ENCODE measurements at regions not wholly inside any gene's neighbourhood (a gene's known extent, or its start where the extent isn't known, plus 50 kb on each side); places are given as distances from the start of the nearest gene placed in this dataset.

- no peak for FAIRE-seq
- DNase-seq (ENCODE audit: insufficient read length, low spot score), result no peak
These were observed 189.6 kb upstream of the LNX1 start for GRCh38 chr4:53780736-53781400.

GRCh38 chr4:53779025-53779424 lies 187.7 kb upstream of the LNX1 start:
- no peak for FAIRE-seq
- no peak for DNase-seq (ENCODE audit: insufficient read length, low spot score)

DNA sequence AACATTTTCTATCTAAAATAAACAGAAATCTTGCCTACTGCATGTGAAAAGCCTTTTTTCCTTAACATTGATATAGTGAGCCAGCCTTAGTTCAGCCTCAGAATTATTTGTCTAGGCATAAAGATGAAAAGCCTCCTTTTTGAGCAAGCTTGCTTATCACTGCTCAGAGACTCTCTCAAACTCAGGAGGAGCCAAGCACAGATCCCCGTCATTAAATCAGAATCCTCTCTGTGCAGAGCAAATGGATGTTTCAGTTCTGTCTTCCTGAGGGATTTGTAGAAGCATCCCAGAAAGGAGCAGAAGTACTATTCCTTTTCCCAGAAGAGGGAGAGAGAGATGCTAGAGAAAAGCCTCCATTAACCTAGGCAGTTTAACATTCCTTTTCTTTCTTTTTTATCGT lies 186.9 kb upstream of the LNX1 start:
- DNase-seq (ENCODE audit: insufficient read length, low spot score) (no peak), FAIRE-seq (no peak)

- no peak for FAIRE-seq
- DNase-seq (ENCODE audit: insufficient read length, low spot score), result peak; percentile 18
These were observed 186.1 kb upstream of the LNX1 start for GRCh38 chr4:53777244-53777984.

GRCh38 chr4:53776141-53776540 lies 184.9 kb upstream of the LNX1 start:
- DNase-seq (ENCODE audit: insufficient read length, low spot score), result no peak
- no peak for FAIRE-seq

GRCh38 chr4:53775381-53775780 lies 184.1 kb upstream of the LNX1 start:
- DNase-seq (ENCODE audit: insufficient read length, low spot score) (no peak), FAIRE-seq (no peak)

DNA sequence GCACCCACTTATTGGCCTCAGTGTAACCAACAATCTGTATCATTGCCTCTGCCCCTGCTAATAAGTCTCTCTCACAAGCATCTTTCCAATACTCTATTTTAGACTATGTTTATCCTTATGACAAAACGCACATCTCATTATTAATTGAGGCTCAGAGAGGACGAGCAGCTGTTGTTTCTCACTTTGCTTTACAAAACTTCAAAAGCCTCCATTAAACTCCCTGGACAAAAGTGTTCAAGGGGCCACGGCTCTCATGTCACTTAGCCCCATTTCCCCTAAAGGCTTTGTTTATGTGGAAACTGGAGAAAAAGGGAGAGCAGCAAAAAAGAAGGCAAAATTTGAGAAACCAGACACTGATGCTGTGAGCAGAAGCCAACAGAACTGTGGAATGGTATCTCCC lies 180.0 kb upstream of the LNX1 start:
- FAIRE-seq, result no peak
- no peak for DNase-seq (ENCODE audit: insufficient read length, low spot score)

DNA sequence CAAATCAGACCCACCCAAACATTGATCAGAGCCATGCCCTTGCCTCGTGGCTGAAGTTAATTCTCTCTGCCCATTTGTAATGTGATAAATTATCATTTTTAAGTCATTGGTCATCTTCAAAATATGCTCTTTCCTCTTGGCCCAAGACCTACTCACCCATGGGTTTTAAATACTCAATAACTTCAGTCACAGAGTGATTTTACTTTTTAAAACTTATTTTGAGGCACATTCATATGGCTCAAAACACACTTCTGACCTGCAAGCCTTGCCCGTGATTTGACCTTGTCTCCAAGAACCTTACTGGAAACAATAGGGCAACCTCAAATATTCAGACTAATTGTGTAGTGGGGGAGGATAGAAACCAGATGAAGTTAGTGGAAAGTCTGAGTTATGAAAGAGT lies 176.2 kb upstream of the LNX1 start:
- DNase-seq (ENCODE audit: insufficient read length, low spot score) (peak; percentile 14), FAIRE-seq (no peak)

DNA sequence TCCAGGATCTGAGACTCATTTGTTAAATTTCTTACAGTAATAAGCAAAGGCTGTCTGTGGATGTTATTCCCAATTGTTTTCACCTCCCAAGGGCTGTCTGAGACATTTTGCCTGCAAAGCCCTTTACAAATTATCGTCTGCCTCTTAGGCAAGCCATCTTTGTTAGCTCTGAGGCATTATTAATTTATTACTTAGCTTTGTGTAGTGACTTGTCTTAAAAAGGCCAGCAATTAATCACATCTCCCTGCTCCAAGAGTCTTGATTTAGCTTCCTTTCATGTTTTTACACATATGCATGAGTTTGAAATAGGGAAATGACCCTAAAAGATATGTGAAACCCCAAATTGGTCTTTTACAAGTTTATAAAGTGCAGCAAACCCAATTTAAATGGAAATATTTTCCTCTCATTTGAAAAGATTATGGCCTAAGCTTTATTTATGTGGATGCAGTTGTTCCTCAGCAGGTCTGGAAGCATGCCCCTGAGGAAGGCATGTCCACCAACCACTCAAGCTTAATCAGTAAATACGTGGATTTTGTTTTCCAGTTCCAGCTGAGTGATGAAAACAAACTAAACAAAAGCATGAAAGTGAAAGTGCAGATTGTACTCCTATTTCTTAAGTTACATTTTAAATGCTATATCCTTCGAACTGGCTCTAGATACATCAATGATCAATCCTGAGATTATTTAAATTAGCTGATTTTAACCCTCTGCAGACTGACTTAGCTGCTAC lies 173.6 kb upstream of the LNX1 start:
- DNase-seq (ENCODE audit: insufficient read length, low spot score), result no peak
- no peak for FAIRE-seq

GRCh38 chr4:53763813-53764597 lies 172.7 kb upstream of the LNX1 start:
- peak; percentile 32 for DNase-seq (ENCODE audit: insufficient read length, low spot score)
- no peak for FAIRE-seq

GRCh38 chr4:53755656-53756055 lies 164.4 kb upstream of the LNX1 start:
- no peak for DNase-seq (ENCODE audit: insufficient read length, low spot score)

GRCh38 chr4:53752124-53752523 lies 160.8 kb upstream of the LNX1 start:
- DNase-seq (ENCODE audit: insufficient read length, low spot score), result no peak
- FAIRE-seq, result no peak

More at GRCh38 chr4:53755656-53756055, 164.4 kb upstream of the LNX1 start:
- no peak for FAIRE-seq

- FAIRE-seq (no peak), DNase-seq (ENCODE audit: insufficient read length, low spot score) (no peak)
These were observed 157.1 kb upstream of the LNX1 start for GRCh38 chr4:53748328-53748772.

DNA sequence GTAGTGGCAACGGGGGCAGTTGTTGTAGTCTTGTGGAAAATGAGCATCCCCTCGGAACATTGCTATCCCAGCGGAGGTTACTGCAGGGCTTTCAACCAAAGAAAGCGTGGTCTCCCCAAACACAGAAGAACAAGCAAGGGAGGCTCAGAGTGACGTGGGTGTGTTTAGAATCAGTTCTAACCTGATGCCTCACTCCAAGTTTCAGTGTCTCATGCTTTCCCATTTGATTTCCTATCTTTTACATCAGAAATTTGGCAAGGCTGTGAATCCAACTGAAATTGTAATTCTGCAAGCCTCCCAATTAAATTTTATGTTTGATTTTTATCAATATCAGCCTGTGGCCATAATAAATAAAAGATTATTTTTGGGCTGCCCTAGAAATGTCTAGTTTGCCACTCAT lies 156.1 kb upstream of the LNX1 start:
- FAIRE-seq (no peak), DNase-seq (ENCODE audit: insufficient read length, low spot score) (no peak)

- DNase-seq (ENCODE audit: insufficient read length, low spot score), result no peak
- no peak for FAIRE-seq
These were observed 153.3 kb upstream of the LNX1 start for GRCh38 chr4:53744446-53745160.

GRCh38 chr4:53734584-53735353 lies 143.5 kb upstream of the LNX1 start:
- DNase-seq (ENCODE audit: insufficient read length, low spot score), result peak; percentile 6

GRCh38 chr4:53734182-53734581 lies 142.9 kb upstream of the LNX1 start:
- FAIRE-seq (no peak), DNase-seq (ENCODE audit: insufficient read length, low spot score) (no peak)

More at GRCh38 chr4:53734584-53735353, 143.5 kb upstream of the LNX1 start:
- FAIRE-seq, result no peak

GRCh38 chr4:53732661-53733060 lies 141.4 kb upstream of the LNX1 start:
- no peak for FAIRE-seq

GRCh38 chr4:53730031-53730805 lies 138.9 kb upstream of the LNX1 start:
- FAIRE-seq (no peak), DNase-seq (ENCODE audit: insufficient read length, low spot score) (no peak)

More at GRCh38 chr4:53732661-53733060, 141.4 kb upstream of the LNX1 start:
- DNase-seq (ENCODE audit: insufficient read length, low spot score), result no peak
